HT1080 (cell line): ENCODE measurements at regions not wholly inside any gene's neighbourhood (a gene's known extent, or its start where the extent isn't known, plus 50 kb on each side); places are given as distances from the start of the nearest gene placed in this dataset.

ENCODE experiments used
- DNase-seq: peaks from one replicate; pipeline ENCODE4 v3.0.0-alpha.2; 2015; ENCODE audit warnings: low read depth

- peak; percentile 85 for DNase-seq
Observed at GRCh38 chr6:40755046-40755681, 168.0 kb upstream of the LRFN2 start.

- DNase-seq, result no peak
Observed at GRCh38 chr6:40754461-40755045, 167.4 kb upstream of the LRFN2 start.

GRCh38 chr6:40753675-40754448, 166.7 kb upstream of the LRFN2 start:
- DNase-seq, result no peak

- DNase-seq, result no peak
Observed at GRCh38 chr6:40753048-40753447, 165.9 kb upstream of the LRFN2 start.

GRCh38 chr6:40744835-40745234, 157.7 kb upstream of the LRFN2 start:
- DNase-seq, result no peak

- no peak for DNase-seq
Observed at GRCh38 chr6:40743690-40744446, 156.7 kb upstream of the LRFN2 start.

GRCh38 chr6:40743226-40743625, 156.1 kb upstream of the LRFN2 start:
- DNase-seq, result no peak

GRCh38 chr6:40740518-40740917, 153.4 kb upstream of the LRFN2 start:
- DNase-seq, result no peak

- DNase-seq, result no peak
Observed at GRCh38 chr6:40738551-40739193, 151.5 kb upstream of the LRFN2 start.

- DNase-seq, result no peak
Observed at GRCh38 chr6:40735521-40735920, 148.4 kb upstream of the LRFN2 start.

- DNase-seq, result no peak
Observed at GRCh38 chr6:40735121-40735520, 148.0 kb upstream of the LRFN2 start.

- no peak for DNase-seq
Observed at GRCh38 chr6:40734607-40735006, 147.4 kb upstream of the LRFN2 start.

GRCh38 chr6:40733770-40734396, 146.7 kb upstream of the LRFN2 start:
- DNase-seq, result no peak

- DNase-seq, result no peak
Observed at GRCh38 chr6:40733290-40733689, 146.1 kb upstream of the LRFN2 start.

GRCh38 chr6:40732878-40733277, 145.7 kb upstream of the LRFN2 start:
- no peak for DNase-seq

- no peak for DNase-seq
Observed at GRCh38 chr6:40728643-40729042, 141.5 kb upstream of the LRFN2 start.

GRCh38 chr6:40727271-40727670, 140.1 kb upstream of the LRFN2 start:
- DNase-seq, result no peak

- no peak for DNase-seq
Observed at GRCh38 chr6:40726853-40727252, 139.7 kb upstream of the LRFN2 start.

- DNase-seq, result no peak
Observed at GRCh38 chr6:40725390-40725789, 138.2 kb upstream of the LRFN2 start.

- DNase-seq, result no peak
Observed at GRCh38 chr6:40724886-40725285, 137.7 kb upstream of the LRFN2 start.

- DNase-seq, result peak; percentile 81
Observed at GRCh38 chr6:40723967-40724366, 136.8 kb upstream of the LRFN2 start.
